Activated CD8-positive, alpha-beta T cell treated with anti-CD3 and anti-CD28 coated beads for 36 hours (primary cell): ENCODE measurements at regions not wholly inside any gene's neighbourhood (a gene's known extent, or its start where the extent isn't known, plus 50 kb on each side); places are given as distances from the start of the nearest gene placed in this dataset.

Experiments used
- ATAC-seq: fragments of 200-7000 bp; cut with Tn5 transposase; one replicate; pipeline ENCODE4 v1.10.0; 2021; ENCODE audit warnings: mild to moderate bottlenecking, moderate library complexity
- CTCF ChIA-PET: fragments of 350-600 bp; sonication (Branson Sonifier 250); formaldehyde crosslinking; loops from one replicate; lab custom pipeline; 2021; ENCODE audit warnings: antibody characterized with exemption; lab: Charles Lee
- POLR2A ChIA-PET: fragments of 350-600 bp; sonication (Branson Sonifier 250); formaldehyde crosslinking; loops from one replicate; lab custom pipeline; 2021; ENCODE audit warnings: antibody characterized with exemption; lab: Charles Lee
- DNase-seq: peaks from one replicate; pipeline ENCODE4 v3.0.0-alpha.2; 2020
- H3K27ac Mint-ChIP-seq: one replicate; pipeline ENCODE4 v1.8.0; 2021; ENCODE audit warnings: mild to moderate bottlenecking, mixed read lengths
- H3K27me3 Mint-ChIP-seq: one replicate; pipeline ENCODE4 v1.8.0; 2021; ENCODE audit warnings: mixed read lengths
- H3K36me3 Mint-ChIP-seq: one replicate; pipeline ENCODE4 v1.8.0; 2021; ENCODE audit warnings: low read depth, mixed read lengths
- H3K4me1 Mint-ChIP-seq: one replicate; pipeline ENCODE4 v1.8.0; 2021; ENCODE audit warnings: low read depth, mixed read lengths
- H3K4me3 Mint-ChIP-seq: one replicate; pipeline ENCODE4 v1.8.0; 2021; ENCODE audit warnings: mild to moderate bottlenecking, moderate library complexity, mixed read lengths
- H3K9me3 Mint-ChIP-seq: one replicate; pipeline ENCODE4 v1.8.0; 2021; ENCODE audit warnings: mixed read lengths
- intact Hi-C: fragments of 100-400 bp; cut with micrococcal nuclease; formaldehyde crosslinking; loops from one replicate; pipeline ENCODE4 v1.10.0; 2022
- TF ChIP-seq, protein P1 (sequence below): fragments of 200-600 bp; IDR thresholded peaks from one replicate; pipeline ENCODE4 v1.8.0; 2022; ENCODE audit warnings: antibody characterized with exemption, mild to moderate bottlenecking

DNA sequence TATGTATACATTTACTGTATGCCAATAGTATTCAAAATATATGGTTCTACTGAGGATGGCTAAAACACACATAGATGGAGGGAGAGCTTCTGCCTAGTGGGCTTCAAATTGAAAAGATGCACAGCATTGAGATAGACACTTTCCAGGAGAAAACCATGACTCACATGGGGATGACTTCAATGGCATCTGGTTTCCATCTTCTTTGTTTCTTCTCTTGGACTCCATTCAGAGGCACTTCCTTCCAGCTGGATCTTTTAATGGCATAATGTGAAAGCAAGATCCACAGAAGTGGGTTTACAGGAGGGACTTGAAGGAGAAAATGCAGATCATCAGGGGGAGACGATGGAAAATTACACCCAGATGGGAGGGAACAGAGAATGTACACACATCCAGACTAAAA lies 84.9 kb downstream of the ZNF365 start:
- no peak for DNase-seq
- H3K36me3 Mint-ChIP-seq: no peaks in the 10 kb centered on the region
- peaks cover 16% of the 10 kb centered on the region for H3K4me1 Mint-ChIP-seq
- TF ChIP-seq, protein P1, sequence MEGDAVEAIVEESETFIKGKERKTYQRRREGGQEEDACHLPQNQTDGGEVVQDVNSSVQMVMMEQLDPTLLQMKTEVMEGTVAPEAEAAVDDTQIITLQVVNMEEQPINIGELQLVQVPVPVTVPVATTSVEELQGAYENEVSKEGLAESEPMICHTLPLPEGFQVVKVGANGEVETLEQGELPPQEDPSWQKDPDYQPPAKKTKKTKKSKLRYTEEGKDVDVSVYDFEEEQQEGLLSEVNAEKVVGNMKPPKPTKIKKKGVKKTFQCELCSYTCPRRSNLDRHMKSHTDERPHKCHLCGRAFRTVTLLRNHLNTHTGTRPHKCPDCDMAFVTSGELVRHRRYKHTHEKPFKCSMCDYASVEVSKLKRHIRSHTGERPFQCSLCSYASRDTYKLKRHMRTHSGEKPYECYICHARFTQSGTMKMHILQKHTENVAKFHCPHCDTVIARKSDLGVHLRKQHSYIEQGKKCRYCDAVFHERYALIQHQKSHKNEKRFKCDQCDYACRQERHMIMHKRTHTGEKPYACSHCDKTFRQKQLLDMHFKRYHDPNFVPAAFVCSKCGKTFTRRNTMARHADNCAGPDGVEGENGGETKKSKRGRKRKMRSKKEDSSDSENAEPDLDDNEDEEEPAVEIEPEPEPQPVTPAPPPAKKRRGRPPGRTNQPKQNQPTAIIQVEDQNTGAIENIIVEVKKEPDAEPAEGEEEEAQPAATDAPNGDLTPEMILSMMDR: no peak
- ChIA-PET CTCF (interaction anchor here (1.0 kb wide), 2 partner anchors 20 to 22 kb away, joined by 3 read pairs; no protein-coding TSS in a partner anchor), POLR2A (no interaction called here)
- ATAC-seq: no peak
- no peak overlapping the region for H3K27ac Mint-ChIP-seq
- intact Hi-C loops: no loop called here
- H3K4me3 Mint-ChIP-seq: no peak overlapping the region
- no peaks in the 10 kb centered on the region for H3K9me3 Mint-ChIP-seq
- peaks cover 1% of the 10 kb centered on the region for H3K27me3 Mint-ChIP-seq

DNA sequence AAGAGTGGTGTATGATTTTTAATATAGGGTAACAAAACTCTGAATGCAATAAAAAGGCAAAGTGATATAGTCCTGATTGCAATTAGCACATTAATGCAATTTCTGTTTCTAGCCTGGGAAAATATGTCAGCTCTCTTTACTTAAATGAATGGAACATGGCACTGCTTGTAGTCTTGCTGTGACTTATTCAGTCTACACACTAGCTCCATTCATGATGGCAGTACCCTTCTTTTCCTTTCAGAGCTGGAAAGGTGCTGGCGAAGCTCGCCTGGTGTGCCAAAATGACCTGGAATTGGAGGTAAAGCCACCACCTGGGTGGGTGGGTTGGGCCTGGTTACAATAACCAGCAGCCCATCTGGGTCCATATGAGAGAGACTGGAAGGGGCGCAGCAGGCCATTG lies 85.3 kb downstream of the ZNF365 start:
- POLR2A ChIA-PET: no interaction called here
- intact Hi-C loops: no loop called here
- no peaks in the 10 kb centered on the region for H3K36me3 Mint-ChIP-seq
- no peak overlapping the region for H3K27ac Mint-ChIP-seq
- DNase-seq (no peak), ATAC-seq (no peak)
- H3K4me3 Mint-ChIP-seq: no peak overlapping the region
- TF ChIP-seq, protein P1: no peak
- CTCF ChIA-PET: interaction anchor here (1.0 kb wide), 1 partner anchor 22 kb away, joined by 3 read pairs; no protein-coding TSS in a partner anchor
- no peaks in the 10 kb centered on the region for H3K9me3 Mint-ChIP-seq
- H3K4me1 Mint-ChIP-seq: peaks cover 16% of the 10 kb centered on the region
- peaks cover 1% of the 10 kb centered on the region for H3K27me3 Mint-ChIP-seq

DNA sequence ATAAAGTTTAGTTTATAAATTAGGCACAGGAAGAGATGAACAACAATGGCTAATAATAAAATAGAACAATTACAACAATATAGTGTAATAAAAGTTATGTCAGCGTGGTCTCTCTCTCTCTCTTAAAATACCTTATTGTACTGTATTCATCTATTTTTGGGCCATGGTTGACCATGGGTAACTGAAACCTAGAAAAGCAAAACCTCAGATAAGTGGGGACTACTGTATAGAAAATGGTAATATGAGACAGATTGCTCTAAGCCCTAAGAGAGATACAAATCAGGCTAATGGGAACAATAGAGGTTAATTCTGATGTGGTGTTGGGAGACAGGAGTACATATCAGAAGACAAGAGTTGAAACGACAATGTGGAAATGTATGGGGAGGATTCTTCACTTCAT lies 86.2 kb downstream of the ZNF365 start:
- Mint-ChIP-seq H3K4me3 (no peak overlapping the region), H3K27me3 (peaks cover 1% of the 10 kb centered on the region), H3K4me1 (peaks cover 16% of the 10 kb centered on the region), H3K9me3 (no peaks in the 10 kb centered on the region), H3K27ac (no peak overlapping the region), H3K36me3 (no peaks in the 10 kb centered on the region)
- DNase-seq (no peak), ATAC-seq (no peak)
- ChIA-PET POLR2A (no interaction called here), CTCF (no interaction called here)
- TF ChIP-seq, protein P1: no peak
- intact Hi-C loops: no loop called here

DNA sequence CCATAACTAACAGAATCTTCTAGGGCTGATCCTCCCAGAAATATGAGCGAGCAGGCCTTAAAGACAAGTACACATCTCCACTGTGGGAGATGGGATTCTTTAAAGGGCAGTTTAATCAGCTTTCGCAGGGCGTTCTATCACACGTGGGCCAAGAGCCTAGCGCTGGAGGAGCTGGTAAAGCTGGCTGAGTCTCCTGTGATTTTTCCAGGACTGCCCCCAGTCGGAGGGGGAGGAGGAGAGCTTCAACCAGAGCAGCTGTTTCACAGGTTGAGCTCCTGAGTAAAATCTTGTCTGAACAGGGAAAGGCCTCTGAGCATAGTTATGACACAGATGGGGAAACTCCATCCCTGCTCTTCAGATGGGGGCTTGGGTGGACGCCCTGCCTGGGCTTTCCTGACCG lies 87.0 kb downstream of the ZNF365 start:
- ChIA-PET CTCF (interaction anchor here (0.8 to 1.4 kb wide), 2 partner anchors 23 to 31 kb away, joined by 3 to 7 read pairs; no protein-coding TSS in a partner anchor), POLR2A (no interaction called here)
- H3K27me3 Mint-ChIP-seq: peaks cover 1% of the 10 kb centered on the region
- H3K27ac Mint-ChIP-seq: no peak overlapping the region
- H3K4me1 Mint-ChIP-seq: peaks cover 16% of the 10 kb centered on the region
- ATAC-seq: no peak
- TF ChIP-seq, protein P1: no peak
- intact Hi-C loops: no loop called here
- H3K9me3 Mint-ChIP-seq: no peaks in the 10 kb centered on the region
- no peaks in the 10 kb centered on the region for H3K36me3 Mint-ChIP-seq
- no peak overlapping the region for H3K4me3 Mint-ChIP-seq
- DNase-seq: no peak

DNA sequence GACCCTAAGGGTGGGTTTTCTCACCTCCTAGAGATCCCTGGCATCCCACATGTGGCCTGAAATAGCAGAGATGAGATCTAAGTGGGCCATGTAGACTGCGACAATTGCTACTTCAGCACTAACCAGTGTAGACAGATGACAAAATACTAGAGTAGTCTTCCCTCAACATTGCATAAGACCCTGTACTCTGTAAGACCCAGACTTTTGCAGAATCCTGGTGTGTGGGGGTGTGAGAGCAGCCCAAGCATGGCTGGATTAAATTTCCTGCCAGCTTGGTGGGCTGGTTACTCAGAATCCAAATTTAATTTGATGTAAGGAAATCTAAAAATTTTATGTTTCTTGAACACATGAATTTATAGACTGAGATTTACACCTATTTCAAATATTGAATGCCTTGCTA lies 88.3 kb downstream of the ZNF365 start:
- H3K4me1 Mint-ChIP-seq: peaks cover 8% of the 10 kb centered on the region
- DNase-seq: no peak
- no peaks in the 10 kb centered on the region for H3K9me3 Mint-ChIP-seq
- H3K4me3 Mint-ChIP-seq: no peak overlapping the region
- peaks cover 1% of the 10 kb centered on the region for H3K27me3 Mint-ChIP-seq
- no peaks in the 10 kb centered on the region for H3K36me3 Mint-ChIP-seq
- POLR2A ChIA-PET: no interaction called here
- no peak overlapping the region for H3K27ac Mint-ChIP-seq
- CTCF ChIA-PET: interaction anchor here (1.3 kb wide), 1 partner anchor 25 kb away, joined by 12 read pairs; no protein-coding TSS in a partner anchor
- intact Hi-C loops: no loop called here
- no peak for ATAC-seq
- TF ChIP-seq, protein P1: no peak
